IMR-90 (cell line): ENCODE measurements at regions not wholly inside any gene's neighbourhood (a gene's known extent, or its start where the extent isn't known, plus 50 kb on each side); places are given as distances from the start of the nearest gene placed in this dataset.

ENCODE experiments used
- ATAC-seq: fragments of 200-7000 bp; cut with Tn5 transposase; 2 replicates; pipeline ENCODE4 v1.9.1; 2020; ENCODE audit warnings: low read depth, mild to moderate bottlenecking, moderate library complexity
- BruUV-seq: library from RNA; stranded (reverse); fragments of 400-500 nt; replicated peaks from 2 replicates; lab custom pipeline; 2021; lab: Mats Ljungman, UMichigan
- CTCF ChIA-PET: fragments of 300-600 bp; formaldehyde crosslinking; extraction: SDS; loops from one replicate; lab custom pipeline; 2021; ENCODE audit warnings: antibody characterized with exemption; lab: Yijun Ruan, JAX
- POLR2A ChIA-PET: fragments of 300-600 bp; sonication (Branson Sonifier 250); formaldehyde crosslinking; loops from one replicate; lab custom pipeline; 2022; ENCODE audit warnings: antibody characterized with exemption; ENCODE audit not compliant: unreplicated experiment; lab: Charles Lee
- DNase-seq: peaks from one replicate; pipeline ENCODE4 v3.0.0; 2013
- H2AFZ ChIP-seq: replicated peaks from 2 replicates; pipeline ENCODE3; 2013; ENCODE audit warnings: low read length, mild to moderate bottlenecking; ENCODE audit not compliant: poor library complexity
- H2AK5ac ChIP-seq: 2 replicates; pipeline ENCODE4 v1.6.1; 2013; ENCODE audit warnings: low read depth, low read length, inconsistent platforms
- H2AK9ac ChIP-seq: replicated peaks from 2 replicates; pipeline ENCODE3; 2013; ENCODE audit warnings: mild to moderate bottlenecking, low read depth, low read length, moderate library complexity; ENCODE audit not compliant: poor library complexity
- H2BK120ac ChIP-seq: 2 replicates; pipeline ENCODE4 v1.6.1; 2013; ENCODE audit warnings: low read depth, low read length, inconsistent platforms
- H2BK15ac ChIP-seq: 3 replicates; pipeline ENCODE4 v1.6.1; 2013; ENCODE audit warnings: low read depth, low read length, inconsistent platforms
- H2BK20ac ChIP-seq: 2 replicates; pipeline ENCODE4 v1.6.1; 2013; ENCODE audit warnings: low read depth, mild to moderate bottlenecking, inconsistent platforms, low read length, moderate library complexity
- H2BK5ac ChIP-seq: 2 replicates; pipeline ENCODE4 v1.6.1; 2013; ENCODE audit warnings: mild to moderate bottlenecking, low read depth, low read length, inconsistent platforms; ENCODE audit not compliant: poor library complexity, severe bottlenecking
- H3K14ac ChIP-seq: replicated peaks from 2 replicates; pipeline ENCODE4 v1.6.1; 2013; ENCODE audit warnings: low read depth, low read length, inconsistent platforms
- H3K18ac ChIP-seq: 2 replicates; pipeline ENCODE4 v1.6.1; 2013; ENCODE audit warnings: low read depth, low read length, control low read depth
- H3K23ac ChIP-seq: 2 replicates; pipeline ENCODE4 v1.6.1; 2013; ENCODE audit warnings: low read depth, low read length, inconsistent platforms
- H3K27ac ChIP-seq: 2 replicates; pipeline ENCODE4 v1.5.1; 2013; ENCODE audit warnings: mild to moderate bottlenecking, control low read depth, low read length; ENCODE audit not compliant: insufficient read depth
- H3K27me3 ChIP-seq: 2 replicates; pipeline ENCODE4 v1.6.1; 2013; ENCODE audit warnings: low read length; ENCODE audit not compliant: control insufficient read depth, insufficient read depth
- H3K36me3 ChIP-seq: 2 replicates; pipeline ENCODE4 v1.6.1; 2013; ENCODE audit warnings: low read length, mixed read lengths; ENCODE audit not compliant: control insufficient read depth, insufficient read depth
- H3K4ac ChIP-seq: 2 replicates; pipeline ENCODE4 v1.6.1; 2013; ENCODE audit warnings: low read depth, low read length, inconsistent platforms
- H3K4me1 ChIP-seq: 2 replicates; pipeline ENCODE4 v1.6.1; 2013; ENCODE audit warnings: low read length, mixed read lengths; ENCODE audit not compliant: control insufficient read depth, insufficient read depth
- H3K4me2 ChIP-seq: 2 replicates; pipeline ENCODE4 v1.6.1; 2013; ENCODE audit warnings: low read depth, mild to moderate bottlenecking, control low read depth, low read length, moderate library complexity
- H3K4me3 ChIP-seq: 2 replicates; pipeline ENCODE4 v1.5.1; 2013; ENCODE audit warnings: low read depth, mild to moderate bottlenecking, control low read depth, low read length, moderate library complexity; ENCODE audit not compliant: insufficient read depth
- H3K56ac ChIP-seq: 2 replicates; pipeline ENCODE4 v1.6.1; 2013; ENCODE audit warnings: low read length, inconsistent platforms; ENCODE audit not compliant: insufficient read depth; ENCODE audit errors: extremely low read depth
- H3K79me1 ChIP-seq, 2 experiments: 2 replicates each; pipeline ENCODE4 v1.6.1; 2013; ENCODE audit warnings: low read length in 2 of 2, inconsistent platforms in 1 of 2, low read depth in 1 of 2
- H3K9ac ChIP-seq: 2 replicates; pipeline ENCODE4 v1.6.1; 2013; ENCODE audit warnings: low read depth, low read length, control low read depth
- H3K9me1 ChIP-seq: 2 replicates; pipeline ENCODE4 v1.6.1; 2013; ENCODE audit warnings: low read length, inconsistent platforms; ENCODE audit not compliant: insufficient read depth
- H3K9me3 ChIP-seq: 2 replicates; pipeline ENCODE4 v1.6.1; 2013; ENCODE audit warnings: low read length; ENCODE audit not compliant: control insufficient read depth, insufficient read depth
- H4K20me1 ChIP-seq: 2 replicates; pipeline ENCODE4 v1.6.1; 2013; ENCODE audit warnings: low read length, inconsistent platforms; ENCODE audit not compliant: insufficient read depth
- H4K5ac ChIP-seq: 2 replicates; pipeline ENCODE4 v1.6.1; 2013; ENCODE audit warnings: mild to moderate bottlenecking, low read depth, low read length, control low read depth
- H4K8ac ChIP-seq, 2 experiments: 2 replicates each; pipeline ENCODE4 v1.6.1; 2013; ENCODE audit warnings: low read depth in 2 of 2, low read length in 2 of 2, control low read depth in 1 of 2, inconsistent platforms in 1 of 2
- H4K91ac ChIP-seq: 2 replicates; pipeline ENCODE4 v1.6.1; 2013; ENCODE audit warnings: low read depth, low read length, inconsistent platforms; ENCODE audit not compliant: insufficient read depth
- CEBPB ChIP-seq: IDR thresholded peaks from 2 replicates; pipeline ENCODE4 v1.6.1; 2012; ENCODE audit warnings: low read depth, low read length, improper control_type of control experiment
- CHD1 ChIP-seq: IDR thresholded peaks from 2 replicates; pipeline ENCODE4 v1.6.1; 2012; ENCODE audit warnings: low read depth, low read length, improper control_type of control experiment
- CTCF ChIP-seq: conservative IDR thresholded peaks from 2 replicates; pipeline ENCODE4 v1.5.1; 2012; ENCODE audit warnings: mild to moderate bottlenecking, low read depth, low read length, improper control_type of control experiment
- FOS ChIP-seq: fragments of 150-350 bp; IDR thresholded peaks from 2 replicates; pipeline ENCODE4 v1.6.1; 2016; ENCODE audit warnings: low read depth, low read length
- MAFK ChIP-seq: IDR thresholded peaks from 2 replicates; pipeline ENCODE4 v1.6.1; 2012; ENCODE audit warnings: low read depth, low read length, improper control_type of control experiment
- MAZ ChIP-seq: IDR thresholded peaks from 2 replicates; pipeline ENCODE4 v1.6.1; 2012; ENCODE audit warnings: low read depth, mild to moderate bottlenecking, low read length, improper control_type of control experiment, moderate library complexity, borderline replicate concordance
- MXI1 ChIP-seq: IDR thresholded peaks from 2 replicates; pipeline ENCODE4 v1.6.1; 2012; ENCODE audit warnings: low read depth, mild to moderate bottlenecking, low read length, moderate library complexity, borderline replicate concordance
- NFE2L2 ChIP-seq: fragments of 150-350 bp; IDR thresholded peaks from 2 replicates; pipeline ENCODE4 v1.6.1; 2016; ENCODE audit warnings: low read depth, mild to moderate bottlenecking, low read length
- RAD21 ChIP-seq: IDR thresholded peaks from 2 replicates; pipeline ENCODE4 v1.6.1; 2012; ENCODE audit warnings: low read length, improper control_type of control experiment
- RCOR1 ChIP-seq: IDR thresholded peaks from 2 replicates; pipeline ENCODE4 v1.6.1; 2012; ENCODE audit warnings: mild to moderate bottlenecking, low read length, improper control_type of control experiment; ENCODE audit not compliant: insufficient replicate concordance
- RFX5 ChIP-seq: IDR thresholded peaks from 2 replicates; pipeline ENCODE4 v1.8.0; 2012; ENCODE audit warnings: low read depth, mild to moderate bottlenecking, low read length, moderate library complexity
- USF2 ChIP-seq: fragments of 150-350 bp; IDR thresholded peaks from 2 replicates; pipeline ENCODE4 v1.6.1; 2017; ENCODE audit warnings: mild to moderate bottlenecking, antibody characterized with exemption, low read length, low read depth
- WGBS, 2 experiments: methylation state at CpG; one replicate each; pipeline versions ENCODE4 v1.1.5 to v1.1.7; 2013; ENCODE audit warnings: missing lambda C conversion rate in 2 of 2; ENCODE audit not compliant: insufficient read length in 1 of 2; ENCODE audit errors: extremely low coverage in 2 of 2; 5-methylcytosine and 5-hydroxymethylcytosine counted together
- dilution Hi-C: fragments of 300-500 bp; cut with HindIII; formaldehyde crosslinking; loops from one replicate; pipeline ENCODE4 v1.14.3; 2018; ENCODE audit warnings: low sequenced_read_pairs; ENCODE audit not compliant: unreplicated experiment
- in situ Hi-C: fragments of 300-500 bp; cut with MboI; formaldehyde crosslinking; loops from 3 replicates; pipeline ENCODE4 v1.14.3; 2019; ENCODE audit warnings: low sequenced_read_pairs, inconsistent platforms, mixed read lengths
- intact Hi-C: fragments of 100-400 bp; cut with micrococcal nuclease; formaldehyde crosslinking; loops from 2 replicates; pipeline ENCODE4 v1.10.0; 2022

GRCh38 chr5:124554746-124555578 is 191.5 kb downstream of the ZNF608 start (continued):
- no peak for TF ChIP-seq NFE2L2

- TF ChIP-seq RFX5 (no peak), NFE2L2 (no peak), USF2 (no peak), FOS (no peak), RAD21 (no peak), CTCF (no peak), MXI1 (no peak), MAZ (no peak), RCOR1 (no peak), MAFK (no peak), CEBPB (no peak), CHD1 (no peak)
- no CpG with 5 or more reads among the region's 2 CpGs for WGBS, 2 experiments
- intact Hi-C loops (no loop called here), dilution Hi-C loops (no loop called here), in situ Hi-C loops (no loop called here)
- H3K27ac ChIP-seq, result no peak overlapping the region
- no peak overlapping the region for H3K9ac ChIP-seq
- no peak overlapping the region for H2BK5ac ChIP-seq
- H2BK120ac ChIP-seq, result no peak overlapping the region
- ChIA-PET POLR2A (no interaction called here), CTCF (no interaction called here)
- no peak overlapping the region for H2BK15ac ChIP-seq
- H4K20me1 ChIP-seq, result no peaks in the 10 kb centered on the region
- no peak overlapping the region for H4K91ac ChIP-seq
- H3K4me2 ChIP-seq, result no peak overlapping the region
- no peak overlapping the region for H2AK9ac ChIP-seq
- H3K9me3 ChIP-seq, result no peaks in the 10 kb centered on the region
- no peak for DNase-seq
- no peaks in the 10 kb centered on the region for H3K4me1 ChIP-seq
- no peaks in the 10 kb centered on the region for H3K9me1 ChIP-seq
- H2BK20ac ChIP-seq, result no peak overlapping the region
- H2AFZ ChIP-seq, result no peak overlapping the region
- no peak overlapping the region for H3K56ac ChIP-seq
- H3K14ac ChIP-seq, result no peak overlapping the region
- no peak overlapping the region for H3K23ac ChIP-seq
- H3K27me3 ChIP-seq, result no peaks in the 10 kb centered on the region; the same call in 1 of the 2 replicates
- no peak overlapping the region for H4K5ac ChIP-seq
- H4K8ac ChIP-seq, result no peak overlapping the region
- no peaks in the 10 kb centered on the region for H3K36me3 ChIP-seq
- no peak overlapping the region for H3K18ac ChIP-seq
- no peak overlapping the region for H2AK5ac ChIP-seq
- ATAC-seq, result no peak
- no TSS peak for BruUV-seq
- H3K79me1 ChIP-seq, result no peaks in the 10 kb centered on the region
- no peak overlapping the region for H3K4ac ChIP-seq
- no peak overlapping the region for H3K4me3 ChIP-seq
Observed at GRCh38 chr5:124553911-124554310, 192.5 kb downstream of the ZNF608 start.
